ENCODE measurements at regions not wholly inside any gene's neighbourhood (a gene's known extent, or its start where the extent isn't known, plus 50 kb on each side); places are given as distances from the start of the nearest gene placed in this dataset.

DNA sequence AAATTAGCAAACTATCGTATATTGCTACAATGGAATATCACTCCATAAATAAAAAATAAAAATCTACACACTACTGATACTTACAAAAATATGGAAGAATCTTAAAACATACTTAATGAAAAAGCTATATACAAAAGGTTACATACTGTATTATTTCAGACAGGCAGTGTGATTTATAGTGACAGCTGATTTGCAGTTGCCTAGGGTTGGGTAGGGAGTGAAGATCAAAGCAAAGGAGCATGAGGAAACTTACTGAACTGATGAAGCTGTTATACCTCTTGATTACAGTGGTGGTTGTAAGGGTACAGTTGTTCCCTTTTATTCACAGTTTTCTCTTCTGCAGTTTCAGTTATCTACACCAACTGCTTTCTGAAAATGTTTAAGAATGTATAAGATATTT, 62.6 kb downstream of the FSCB start:
- TF ChIP-seq POLR2AphosphoS5 (IDR thresholded peaks at IDR 0.05; ENCODE audit: low read depth, low read length), result no peak
- no peak for TF ChIP-seq RNF2 (conservative IDR thresholded peaks at IDR 0.05; ENCODE audit: low read depth)
- TF ChIP-seq, protein P1, sequence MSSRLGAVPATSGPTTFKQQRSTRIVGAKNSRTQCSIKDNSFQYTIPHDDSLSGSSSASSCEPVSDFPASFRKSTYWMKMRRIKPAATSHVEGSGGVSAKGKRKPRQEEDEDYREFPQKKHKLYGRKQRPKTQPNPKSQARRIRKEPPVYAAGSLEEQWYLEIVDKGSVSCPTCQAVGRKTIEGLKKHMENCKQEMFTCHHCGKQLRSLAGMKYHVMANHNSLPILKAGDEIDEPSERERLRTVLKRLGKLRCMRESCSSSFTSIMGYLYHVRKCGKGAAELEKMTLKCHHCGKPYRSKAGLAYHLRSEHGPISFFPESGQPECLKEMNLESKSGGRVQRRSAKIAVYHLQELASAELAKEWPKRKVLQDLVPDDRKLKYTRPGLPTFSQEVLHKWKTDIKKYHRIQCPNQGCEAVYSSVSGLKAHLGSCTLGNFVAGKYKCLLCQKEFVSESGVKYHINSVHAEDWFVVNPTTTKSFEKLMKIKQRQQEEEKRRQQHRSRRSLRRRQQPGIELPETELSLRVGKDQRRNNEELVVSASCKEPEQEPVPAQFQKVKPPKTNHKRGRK (CRISPR knock-in tag; IDR thresholded peaks at IDR 0.05), result no peak
- TF ChIP-seq BCLAF1 (IDR thresholded peaks at IDR 0.05), result no peak
- TF ChIP-seq HNRNPLL (IDR thresholded peaks at IDR 0.05; ENCODE audit: low read depth, low read length, poor library complexity, severe bottlenecking), result no peak
- no peak for TF ChIP-seq HES4 (CRISPR knock-in tag; IDR thresholded peaks at IDR 0.05; ENCODE audit: borderline replicate concordance)
- TF ChIP-seq TP53 (CRISPR knock-in tag; conservative IDR thresholded peaks at IDR 0.05), result no peak
